ENCODE measurements at regions not wholly inside any gene's neighbourhood (a gene's known extent, or its start where the extent isn't known, plus 50 kb on each side); places are given as distances from the start of the nearest gene placed in this dataset.

GRCh38 chr3:152147748-152148147 lies 121.0 kb upstream of the MBNL1 start:
- DNase-seq (no peak), ATAC-seq (ENCODE audit: insufficient read depth, low read depth) (no peak)
- H2AFZ ChIP-seq (ENCODE audit: low read depth, low read length), result no peak overlapping the region
- H3K4me3 ChIP-seq (ENCODE audit: low read depth in 1 of 2, low read length in 2 of 2), result no peak overlapping the region
- H3K27ac ChIP-seq (ENCODE audit: low read length), result no peak overlapping the region
- H3K4me2 ChIP-seq (ENCODE audit: insufficient read depth, low read length), result no peak overlapping the region
- no peaks in the 10 kb centered on the region for H4K20me1 ChIP-seq (ENCODE audit: insufficient read depth, low read length)
- no peaks in the 10 kb centered on the region for H3K9me3 ChIP-seq (ENCODE audit: insufficient read depth, low read length, severe bottlenecking)
- TF ChIP-seq CTCF (IDR thresholded peaks at IDR 0.05; ENCODE audit: borderline replicate concordance, extremely low read depth, low read length, poor library complexity, severe bottlenecking) (no peak), EZH2 (IDR thresholded peaks at IDR 0.05; ENCODE audit: borderline replicate concordance, low read depth, low read length, severe bottlenecking) (no peak)
- H3K27me3 ChIP-seq (ENCODE audit: insufficient read depth, low read length, poor library complexity), result no peaks in the 10 kb centered on the region
- no peaks in the 10 kb centered on the region for H3K79me2 ChIP-seq (ENCODE audit: insufficient read depth, low read length)
- no peaks in the 10 kb centered on the region for H3K36me3 ChIP-seq (ENCODE audit: insufficient read depth, low read length)
- H3K9ac ChIP-seq (ENCODE audit: low read depth, low read length), result no peak overlapping the region
- no peaks in the 10 kb centered on the region for H3K4me1 ChIP-seq (ENCODE audit: insufficient read depth, low read length)

GRCh38 chr3:152148579-152148978 lies 120.2 kb upstream of the MBNL1 start:
- H3K9me3 ChIP-seq (ENCODE audit: insufficient read depth, low read length, severe bottlenecking), result no peaks in the 10 kb centered on the region
- H3K9ac ChIP-seq (ENCODE audit: low read depth, low read length), result no peak overlapping the region
- TF ChIP-seq EZH2 (IDR thresholded peaks at IDR 0.05; ENCODE audit: borderline replicate concordance, low read depth, low read length, severe bottlenecking) (no peak), CTCF (IDR thresholded peaks at IDR 0.05; ENCODE audit: borderline replicate concordance, extremely low read depth, low read length, poor library complexity, severe bottlenecking) (no peak)
- no peak overlapping the region for H3K4me3 ChIP-seq (ENCODE audit: low read depth in 1 of 2, low read length in 2 of 2)
- no peak for ATAC-seq (ENCODE audit: insufficient read depth, low read depth)
- H3K4me1 ChIP-seq (ENCODE audit: insufficient read depth, low read length), result no peaks in the 10 kb centered on the region
- H2AFZ ChIP-seq (ENCODE audit: low read depth, low read length), result no peak overlapping the region
- no peaks in the 10 kb centered on the region for H3K79me2 ChIP-seq (ENCODE audit: insufficient read depth, low read length)
- H3K36me3 ChIP-seq (ENCODE audit: insufficient read depth, low read length), result no peaks in the 10 kb centered on the region
- H4K20me1 ChIP-seq (ENCODE audit: insufficient read depth, low read length), result no peaks in the 10 kb centered on the region
- DNase-seq, result no peak
- H3K4me2 ChIP-seq (ENCODE audit: insufficient read depth, low read length), result no peak overlapping the region
- H3K27me3 ChIP-seq (ENCODE audit: insufficient read depth, low read length, poor library complexity), result no peaks in the 10 kb centered on the region
- no peak overlapping the region for H3K27ac ChIP-seq (ENCODE audit: low read length)

DNA sequence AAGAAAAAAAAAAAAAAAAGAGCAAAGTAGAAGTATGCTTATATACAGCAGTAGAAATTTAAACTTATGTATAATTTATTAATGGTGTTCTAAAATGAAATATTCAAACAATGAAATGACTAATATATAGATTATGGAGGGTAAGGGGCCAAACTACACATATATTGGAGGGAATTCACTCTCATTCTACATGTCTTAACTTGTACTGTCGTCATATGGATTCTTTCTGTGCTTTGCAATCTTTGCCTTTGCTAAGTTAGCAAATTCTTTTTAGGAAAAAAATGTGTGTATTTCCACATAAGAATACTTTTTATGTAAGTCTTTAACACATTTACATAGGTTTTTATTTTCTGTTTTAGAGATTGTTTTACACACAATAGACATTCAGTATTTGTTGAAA lies 118.9 kb upstream of the MBNL1 start:
- Histone ChIP-seq H3K36me3 (ENCODE audit: insufficient read depth, low read length) (no peaks in the 10 kb centered on the region), H3K27me3 (ENCODE audit: insufficient read depth, low read length, poor library complexity) (no peaks in the 10 kb centered on the region), H3K27ac (ENCODE audit: low read length) (no peak overlapping the region), H3K79me2 (ENCODE audit: insufficient read depth, low read length) (no peaks in the 10 kb centered on the region), H3K4me2 (ENCODE audit: insufficient read depth, low read length) (no peak overlapping the region), H3K9me3 (ENCODE audit: insufficient read depth, low read length, severe bottlenecking) (no peaks in the 10 kb centered on the region), H3K9ac (ENCODE audit: low read depth, low read length) (no peak overlapping the region), H3K4me3 (ENCODE audit: low read depth in 1 of 2, low read length in 2 of 2) (no peak overlapping the region), H3K4me1 (ENCODE audit: insufficient read depth, low read length) (no peaks in the 10 kb centered on the region), H2AFZ (ENCODE audit: low read depth, low read length) (no peak overlapping the region), H4K20me1 (ENCODE audit: insufficient read depth, low read length) (no peaks in the 10 kb centered on the region)
- TF ChIP-seq CTCF (IDR thresholded peaks at IDR 0.05; ENCODE audit: borderline replicate concordance, extremely low read depth, low read length, poor library complexity, severe bottlenecking), result no peak
- TF ChIP-seq EZH2 (IDR thresholded peaks at IDR 0.05; ENCODE audit: borderline replicate concordance, low read depth, low read length, severe bottlenecking), result no peak
- no peak for DNase-seq
- no peak for ATAC-seq (ENCODE audit: insufficient read depth, low read depth)

All from DND-41 (cell line).